ENCODE measurements at regions not wholly inside any gene's neighbourhood (a gene's known extent, or its start where the extent isn't known, plus 50 kb on each side); places are given as distances from the start of the nearest gene placed in this dataset.

DNA sequence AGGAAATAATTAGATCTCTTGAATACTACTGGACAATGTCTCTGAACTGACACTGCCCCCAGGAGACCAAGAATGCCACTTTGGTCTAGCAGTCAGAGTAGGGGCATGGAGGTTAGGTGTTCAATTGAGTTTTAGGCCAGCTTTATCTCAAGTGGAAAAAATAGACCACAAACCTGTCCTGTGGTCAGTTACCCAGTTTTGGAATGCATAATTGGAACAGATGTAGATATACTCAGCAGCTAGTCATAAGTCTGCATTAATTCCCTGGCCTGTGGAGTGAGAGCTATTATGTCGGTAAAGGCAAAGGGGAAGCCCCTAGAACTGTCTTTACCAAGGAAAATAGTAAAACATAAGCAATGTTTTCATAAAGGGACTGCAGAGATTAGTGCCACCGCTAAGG is 587.7 kb downstream of the GLUD2 start:
- intact Hi-C loops (cut with micrococcal nuclease; ENCODE audit: unreplicated experiment) = no loop called here
- Histone ChIP-seq H3K27me3 (ENCODE audit: control insufficient read depth, insufficient read depth, low read length) (no peaks in the 10 kb centered on the region), H3K36me3 (ENCODE audit: control insufficient read depth, insufficient read depth, low read length) (no peaks in the 10 kb centered on the region), H3K4me3 (ENCODE audit: low read depth in 2 of 2, low read length in 2 of 2) (no peak overlapping the region), H3K9me3 (ENCODE audit: control insufficient read depth, insufficient read depth, low read depth, low read length) (no peaks in the 10 kb centered on the region), H3K27ac (ENCODE audit: low read length) (no peak overlapping the region), H3K4me1 (ENCODE audit: control insufficient read depth, insufficient read depth, low read length) (no peaks in the 10 kb centered on the region)
- in situ Hi-C loops (cut with HindIII; ENCODE audit: low pct_unique_long_range_greater_than_20kb, low sequenced_read_pairs) = no loop called here
- TF ChIP-seq, protein P1, sequence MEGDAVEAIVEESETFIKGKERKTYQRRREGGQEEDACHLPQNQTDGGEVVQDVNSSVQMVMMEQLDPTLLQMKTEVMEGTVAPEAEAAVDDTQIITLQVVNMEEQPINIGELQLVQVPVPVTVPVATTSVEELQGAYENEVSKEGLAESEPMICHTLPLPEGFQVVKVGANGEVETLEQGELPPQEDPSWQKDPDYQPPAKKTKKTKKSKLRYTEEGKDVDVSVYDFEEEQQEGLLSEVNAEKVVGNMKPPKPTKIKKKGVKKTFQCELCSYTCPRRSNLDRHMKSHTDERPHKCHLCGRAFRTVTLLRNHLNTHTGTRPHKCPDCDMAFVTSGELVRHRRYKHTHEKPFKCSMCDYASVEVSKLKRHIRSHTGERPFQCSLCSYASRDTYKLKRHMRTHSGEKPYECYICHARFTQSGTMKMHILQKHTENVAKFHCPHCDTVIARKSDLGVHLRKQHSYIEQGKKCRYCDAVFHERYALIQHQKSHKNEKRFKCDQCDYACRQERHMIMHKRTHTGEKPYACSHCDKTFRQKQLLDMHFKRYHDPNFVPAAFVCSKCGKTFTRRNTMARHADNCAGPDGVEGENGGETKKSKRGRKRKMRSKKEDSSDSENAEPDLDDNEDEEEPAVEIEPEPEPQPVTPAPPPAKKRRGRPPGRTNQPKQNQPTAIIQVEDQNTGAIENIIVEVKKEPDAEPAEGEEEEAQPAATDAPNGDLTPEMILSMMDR (IDR thresholded peaks at IDR 0.05) = no peak
- no peak for TF ChIP-seq POLR2AphosphoS5 (IDR thresholded peaks at IDR 0.05; ENCODE audit: low read depth, low read length)
- TF ChIP-seq, protein P2, sequence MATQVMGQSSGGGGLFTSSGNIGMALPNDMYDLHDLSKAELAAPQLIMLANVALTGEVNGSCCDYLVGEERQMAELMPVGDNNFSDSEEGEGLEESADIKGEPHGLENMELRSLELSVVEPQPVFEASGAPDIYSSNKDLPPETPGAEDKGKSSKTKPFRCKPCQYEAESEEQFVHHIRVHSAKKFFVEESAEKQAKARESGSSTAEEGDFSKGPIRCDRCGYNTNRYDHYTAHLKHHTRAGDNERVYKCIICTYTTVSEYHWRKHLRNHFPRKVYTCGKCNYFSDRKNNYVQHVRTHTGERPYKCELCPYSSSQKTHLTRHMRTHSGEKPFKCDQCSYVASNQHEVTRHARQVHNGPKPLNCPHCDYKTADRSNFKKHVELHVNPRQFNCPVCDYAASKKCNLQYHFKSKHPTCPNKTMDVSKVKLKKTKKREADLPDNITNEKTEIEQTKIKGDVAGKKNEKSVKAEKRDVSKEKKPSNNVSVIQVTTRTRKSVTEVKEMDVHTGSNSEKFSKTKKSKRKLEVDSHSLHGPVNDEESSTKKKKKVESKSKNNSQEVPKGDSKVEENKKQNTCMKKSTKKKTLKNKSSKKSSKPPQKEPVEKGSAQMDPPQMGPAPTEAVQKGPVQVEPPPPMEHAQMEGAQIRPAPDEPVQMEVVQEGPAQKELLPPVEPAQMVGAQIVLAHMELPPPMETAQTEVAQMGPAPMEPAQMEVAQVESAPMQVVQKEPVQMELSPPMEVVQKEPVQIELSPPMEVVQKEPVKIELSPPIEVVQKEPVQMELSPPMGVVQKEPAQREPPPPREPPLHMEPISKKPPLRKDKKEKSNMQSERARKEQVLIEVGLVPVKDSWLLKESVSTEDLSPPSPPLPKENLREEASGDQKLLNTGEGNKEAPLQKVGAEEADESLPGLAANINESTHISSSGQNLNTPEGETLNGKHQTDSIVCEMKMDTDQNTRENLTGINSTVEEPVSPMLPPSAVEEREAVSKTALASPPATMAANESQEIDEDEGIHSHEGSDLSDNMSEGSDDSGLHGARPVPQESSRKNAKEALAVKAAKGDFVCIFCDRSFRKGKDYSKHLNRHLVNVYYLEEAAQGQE (IDR thresholded peaks at IDR 0.05; ENCODE audit: insufficient read depth in 1 of 2, low read depth in 2 of 2, low read length in 1 of 2) = no peak
- no peak for TF ChIP-seq TCF7L2 (IDR thresholded peaks at IDR 0.05; ENCODE audit: low read depth, low read length)
- no peak for TF ChIP-seq SIN3A (IDR thresholded peaks at IDR 0.05; ENCODE audit: borderline replicate concordance, insufficient read depth, low read depth, low read length)
- ATAC-seq (no peak), DNase-seq (ENCODE audit: low read depth, low spot score) (no peak)
- no TSS peak for BruUV-seq (replicated peaks)
- CTCF ChIA-PET = no interaction called here
- POLR2A ChIA-PET = no interaction called here

DNA sequence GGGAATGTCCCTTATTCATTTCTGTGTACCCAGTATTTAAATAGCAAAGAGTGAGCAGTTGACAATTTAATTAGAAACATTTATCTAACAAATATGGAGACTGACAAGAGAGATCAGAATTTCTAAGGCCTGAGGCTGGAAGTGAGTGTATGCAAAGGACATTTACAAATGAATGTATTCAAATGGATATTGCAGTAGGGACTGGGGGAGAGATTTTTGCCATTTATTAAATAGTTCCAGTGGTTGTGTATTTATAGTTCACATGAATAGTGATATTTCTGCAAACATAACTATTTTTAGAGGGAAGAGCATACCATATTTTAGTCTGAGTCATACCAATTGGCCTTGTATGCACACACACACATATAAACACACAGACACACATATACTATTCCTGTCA is 592.4 kb downstream of the GLUD2 start:
- Histone ChIP-seq H3K27me3 (ENCODE audit: control insufficient read depth, insufficient read depth, low read length) (no peaks in the 10 kb centered on the region), H3K36me3 (ENCODE audit: control insufficient read depth, insufficient read depth, low read length) (no peaks in the 10 kb centered on the region), H3K4me1 (ENCODE audit: control insufficient read depth, insufficient read depth, low read length) (no peaks in the 10 kb centered on the region), H3K27ac (ENCODE audit: low read length) (no peak overlapping the region), H3K9me3 (ENCODE audit: control insufficient read depth, insufficient read depth, low read depth, low read length) (no peaks in the 10 kb centered on the region), H3K4me3 (ENCODE audit: low read depth in 2 of 2, low read length in 2 of 2) (no peak overlapping the region)
- TF ChIP-seq SIN3A (IDR thresholded peaks at IDR 0.05; ENCODE audit: borderline replicate concordance, insufficient read depth, low read depth, low read length) (no peak), TCF7L2 (IDR thresholded peaks at IDR 0.05; ENCODE audit: low read depth, low read length) (no peak), POLR2AphosphoS5 (IDR thresholded peaks at IDR 0.05; ENCODE audit: low read depth, low read length) (no peak)
- TF ChIP-seq, protein P1 (IDR thresholded peaks at IDR 0.05) = no peak
- TF ChIP-seq, protein P2 (IDR thresholded peaks at IDR 0.05; ENCODE audit: insufficient read depth in 1 of 2, low read depth in 2 of 2, low read length in 1 of 2) = no peak
- ATAC-seq (no peak), DNase-seq (ENCODE audit: low read depth, low spot score) (no peak)
- BruUV-seq (replicated peaks) = no TSS peak
- ChIA-PET POLR2A (no interaction called here), CTCF (no interaction called here)
- in situ Hi-C loops (cut with HindIII; ENCODE audit: low pct_unique_long_range_greater_than_20kb, low sequenced_read_pairs) (no loop called here), intact Hi-C loops (cut with micrococcal nuclease; ENCODE audit: unreplicated experiment) (no loop called here)

Data from Panc1 (cell line).